CD8-positive, alpha-beta memory T cell (primary cell): ENCODE measurements at regions not wholly inside any gene's neighbourhood (a gene's known extent, or its start where the extent isn't known, plus 50 kb on each side); places are given as distances from the start of the nearest gene placed in this dataset.

ENCODE experiments used
- CTCF ChIA-PET: fragments of 350-600 bp; sonication (Branson Sonifier 250); formaldehyde crosslinking; loops from one replicate; lab custom pipeline; 2021; ENCODE audit warnings: antibody characterized with exemption; lab: Charles Lee
- POLR2A ChIA-PET: fragments of 350-600 bp; sonication (Branson Sonifier 250); formaldehyde crosslinking; loops from one replicate; lab custom pipeline; 2021; ENCODE audit warnings: antibody characterized with exemption; lab: Charles Lee
- DNase-seq, 5 donors: peaks; one replicate each; pipeline versions ENCODE4 v3.0.0 to v3.0.0-alpha.2; 2020 to 2022; ENCODE audit warnings: mixed read lengths in 1 of 5
- H3K27ac ChIP-seq: one replicate; pipeline ENCODE4 v1.7.0; 2013; ENCODE audit warnings: low read depth, mild to moderate bottlenecking, low read length, moderate library complexity
- H3K27me3 ChIP-seq: 2 replicates; pipeline ENCODE4 v1.7.0; 2013; ENCODE audit warnings: low read length, mild to moderate bottlenecking; ENCODE audit not compliant: insufficient read depth, poor library complexity, severe bottlenecking
- H3K36me3 ChIP-seq: 2 replicates; pipeline ENCODE4 v1.7.0; 2013; ENCODE audit warnings: mild to moderate bottlenecking, low read length, moderate library complexity; ENCODE audit not compliant: insufficient read depth
- H3K4me1 ChIP-seq: 2 replicates; pipeline ENCODE4 v1.7.0; 2013; ENCODE audit warnings: mild to moderate bottlenecking, low read length, moderate library complexity; ENCODE audit not compliant: insufficient read depth
- H3K4me3 ChIP-seq: 2 replicates; pipeline ENCODE4 v1.7.0; 2013; ENCODE audit warnings: mild to moderate bottlenecking, low read length
- H3K9me3 ChIP-seq: 2 replicates; pipeline ENCODE4 v1.7.0; 2013; ENCODE audit warnings: mild to moderate bottlenecking, low read length
- H3K27ac Mint-ChIP-seq, 8 donors: one replicate each; pipeline ENCODE4 v1.8.0; 2020 to 2021; ENCODE audit warnings: mixed read lengths in 8 of 8, mild to moderate bottlenecking in 6 of 8, inconsistent platforms in 3 of 8, moderate library complexity in 3 of 8
- H3K27me3 Mint-ChIP-seq, 2 donors: one replicate each; pipeline ENCODE4 v1.8.0; 2020 to 2021; ENCODE audit warnings: mixed read lengths in 2 of 2, mild to moderate bottlenecking in 1 of 2, moderate library complexity in 1 of 2
- H3K36me3 Mint-ChIP-seq, 3 donors: one replicate each; pipeline ENCODE4 v1.8.0; 2020 to 2021; ENCODE audit warnings: mixed read lengths in 3 of 3, inconsistent platforms in 1 of 3, mild to moderate bottlenecking in 1 of 3
- H3K4me1 Mint-ChIP-seq, 3 donors: one replicate each; pipeline ENCODE4 v1.8.0; 2020 to 2021; ENCODE audit warnings: mixed read lengths in 3 of 3, inconsistent platforms in 1 of 3, mild to moderate bottlenecking in 1 of 3
- H3K4me3 Mint-ChIP-seq, 7 donors: one replicate each; pipeline ENCODE4 v1.8.0; 2020 to 2021; ENCODE audit warnings: mixed read lengths in 7 of 7, mild to moderate bottlenecking in 6 of 7, moderate library complexity in 4 of 7, inconsistent platforms in 2 of 7
- H3K9me3 Mint-ChIP-seq, 5 donors: one replicate each; pipeline ENCODE4 v1.8.0; 2020 to 2022; ENCODE audit warnings: mixed read lengths in 5 of 5, mild to moderate bottlenecking in 3 of 5, moderate library complexity in 2 of 5, inconsistent platforms in 1 of 5

GRCh38 chr5:21085791-21086190 is 1097.8 kb upstream of the CDH18 start:
- peaks cover 3 to 36% (median 14%) of the 10 kb centered on the region in 5 donors for H3K9me3 Mint-ChIP-seq
- CTCF ChIA-PET = no interaction called here
- H3K27ac Mint-ChIP-seq = no peak overlapping the region
- H3K4me3 Mint-ChIP-seq = no peak overlapping the region
- POLR2A ChIA-PET = no interaction called here
- Histone ChIP-seq H3K4me3 (no peak overlapping the region), H3K9me3 (no peaks in the 10 kb centered on the region), H3K27me3 (no peaks in the 10 kb centered on the region), H3K36me3 (no peaks in the 10 kb centered on the region), H3K27ac (no peak overlapping the region), H3K4me1 (no peaks in the 10 kb centered on the region)
- DNase-seq = no peak
- H3K4me1 Mint-ChIP-seq = no peaks in the 10 kb centered on the region
- H3K36me3 Mint-ChIP-seq = no peaks in the 10 kb centered on the region
- no peaks in the 10 kb centered on the region for H3K27me3 Mint-ChIP-seq

- Mint-ChIP-seq H3K4me1 (no peaks in the 10 kb centered on the region), H3K9me3 (peaks cover 0 to 29% (median 17%) of the 10 kb centered on the region in 5 donors), H3K4me3 (no peak overlapping the region), H3K27ac (peak overlapping the region in 1 of 8 donors; percentile 41), H3K27me3 (no peaks in the 10 kb centered on the region), H3K36me3 (no peaks in the 10 kb centered on the region)
- no peaks in the 10 kb centered on the region for H3K27me3 ChIP-seq
- POLR2A ChIA-PET = no interaction called here
- H3K9me3 ChIP-seq = no peaks in the 10 kb centered on the region
- H3K4me1 ChIP-seq = no peaks in the 10 kb centered on the region
- CTCF ChIA-PET = no interaction called here
- no peak for DNase-seq
- no peaks in the 10 kb centered on the region for H3K36me3 ChIP-seq
- H3K27ac ChIP-seq = no peak overlapping the region
- no peak overlapping the region for H3K4me3 ChIP-seq
These were observed 1084.0 kb upstream of the CDH18 start for GRCh38 chr5:21071986-21072385.

- Histone ChIP-seq H3K36me3 (no peaks in the 10 kb centered on the region), H3K4me3 (no peak overlapping the region), H3K9me3 (no peaks in the 10 kb centered on the region), H3K4me1 (no peaks in the 10 kb centered on the region), H3K27me3 (no peaks in the 10 kb centered on the region), H3K27ac (no peak overlapping the region)
- ChIA-PET CTCF (no interaction called here), POLR2A (no interaction called here)
- DNase-seq = no peak
- Mint-ChIP-seq H3K27me3 (no peaks in the 10 kb centered on the region), H3K36me3 (no peaks in the 10 kb centered on the region), H3K27ac (no peak overlapping the region), H3K4me1 (no peaks in the 10 kb centered on the region), H3K9me3 (peaks cover 0 to 29% (median 17%) of the 10 kb centered on the region in 5 donors), H3K4me3 (no peak overlapping the region)
These were observed 1083.4 kb upstream of the CDH18 start for GRCh38 chr5:21071421-21071820.

GRCh38 chr5:21070858-21071257 is 1082.9 kb upstream of the CDH18 start:
- no peaks in the 10 kb centered on the region for H3K4me1 ChIP-seq
- no peaks in the 10 kb centered on the region for H3K4me1 Mint-ChIP-seq
- no peak for DNase-seq
- H3K27me3 ChIP-seq = no peaks in the 10 kb centered on the region
- no peaks in the 10 kb centered on the region for H3K27me3 Mint-ChIP-seq
- H3K4me3 Mint-ChIP-seq = no peak overlapping the region
- CTCF ChIA-PET = no interaction called here
- peaks cover 0 to 31% (median 17%) of the 10 kb centered on the region in 5 donors for H3K9me3 Mint-ChIP-seq
- H3K27ac Mint-ChIP-seq = no peak overlapping the region
- H3K36me3 Mint-ChIP-seq = no peaks in the 10 kb centered on the region
- H3K9me3 ChIP-seq = no peaks in the 10 kb centered on the region
- H3K4me3 ChIP-seq = no peak overlapping the region
- no peaks in the 10 kb centered on the region for H3K36me3 ChIP-seq
- POLR2A ChIA-PET = no interaction called here
- H3K27ac ChIP-seq = no peak overlapping the region

- H3K27ac ChIP-seq = no peak overlapping the region
- POLR2A ChIA-PET = no interaction called here
- H3K36me3 Mint-ChIP-seq = no peaks in the 10 kb centered on the region
- H3K9me3 ChIP-seq = no peaks in the 10 kb centered on the region
- no peak overlapping the region for H3K27ac Mint-ChIP-seq
- H3K9me3 Mint-ChIP-seq = peaks cover 4 to 20% (median 14%) of the 10 kb centered on the region in 5 donors
- CTCF ChIA-PET = no interaction called here
- H3K4me3 Mint-ChIP-seq = no peak overlapping the region
- no peaks in the 10 kb centered on the region for H3K36me3 ChIP-seq
- no peak overlapping the region for H3K4me3 ChIP-seq
- H3K4me1 Mint-ChIP-seq = no peaks in the 10 kb centered on the region
- no peak for DNase-seq
- no peaks in the 10 kb centered on the region for H3K4me1 ChIP-seq
- no peaks in the 10 kb centered on the region for H3K27me3 Mint-ChIP-seq
- no peaks in the 10 kb centered on the region for H3K27me3 ChIP-seq
These were observed 1079.7 kb upstream of the CDH18 start for GRCh38 chr5:21067724-21068123.

- H3K36me3 Mint-ChIP-seq = no peaks in the 10 kb centered on the region
- CTCF ChIA-PET = no interaction called here
- POLR2A ChIA-PET = no interaction called here
These were observed 1075.1 kb upstream of the CDH18 start for GRCh38 chr5:21063146-21063545.

GRCh38 chr5:21058289-21058688 is 1070.3 kb upstream of the CDH18 start:
- ChIA-PET CTCF (no interaction called here), POLR2A (no interaction called here)
- no peak overlapping the region for H3K4me3 ChIP-seq
- Mint-ChIP-seq H3K4me1 (no peaks in the 10 kb centered on the region), H3K27ac (no peak overlapping the region), H3K36me3 (no peaks in the 10 kb centered on the region), H3K27me3 (no peaks in the 10 kb centered on the region), H3K9me3 (peaks cover 11 to 38% (median 19%) of the 10 kb centered on the region in 5 donors), H3K4me3 (no peak overlapping the region)
- no peaks in the 10 kb centered on the region for H3K36me3 ChIP-seq
- no peaks in the 10 kb centered on the region for H3K4me1 ChIP-seq
- no peaks in the 10 kb centered on the region for H3K9me3 ChIP-seq
- no peak for DNase-seq
- no peaks in the 10 kb centered on the region for H3K27me3 ChIP-seq
- no peak overlapping the region for H3K27ac ChIP-seq

More at GRCh38 chr5:21063146-21063545, 1075.1 kb upstream of the CDH18 start:
- H3K9me3 ChIP-seq = no peaks in the 10 kb centered on the region
- Mint-ChIP-seq H3K9me3 (peaks cover 10 to 34% (median 21%) of the 10 kb centered on the region in 5 donors), H3K27ac (no peak overlapping the region), H3K4me3 (no peak overlapping the region), H3K27me3 (no peaks in the 10 kb centered on the region), H3K4me1 (no peaks in the 10 kb centered on the region)
- no peaks in the 10 kb centered on the region for H3K4me1 ChIP-seq
- no peaks in the 10 kb centered on the region for H3K27me3 ChIP-seq
- no peak overlapping the region for H3K4me3 ChIP-seq
- no peaks in the 10 kb centered on the region for H3K36me3 ChIP-seq
- H3K27ac ChIP-seq = no peak overlapping the region
- DNase-seq = no peak

GRCh38 chr5:21051945-21052344 is 1063.9 kb upstream of the CDH18 start:
- CTCF ChIA-PET = no interaction called here

GRCh38 chr5:21049901-21050300 is 1061.9 kb upstream of the CDH18 start:
- H3K9me3 Mint-ChIP-seq = peaks cover 0 to 28% (median 14%) of the 10 kb centered on the region in 5 donors
- no peaks in the 10 kb centered on the region for H3K27me3 Mint-ChIP-seq
- Histone ChIP-seq H3K4me3 (no peak overlapping the region), H3K4me1 (no peaks in the 10 kb centered on the region), H3K27me3 (no peaks in the 10 kb centered on the region), H3K27ac (no peak overlapping the region), H3K36me3 (no peaks in the 10 kb centered on the region), H3K9me3 (no peaks in the 10 kb centered on the region)
- DNase-seq = no peak
- no peaks in the 10 kb centered on the region for H3K36me3 Mint-ChIP-seq
- H3K27ac Mint-ChIP-seq = no peak overlapping the region
- no peak overlapping the region for H3K4me3 Mint-ChIP-seq
- ChIA-PET POLR2A (no interaction called here), CTCF (no interaction called here)
- H3K4me1 Mint-ChIP-seq = no peaks in the 10 kb centered on the region

More at GRCh38 chr5:21051945-21052344, 1063.9 kb upstream of the CDH18 start:
- no peak overlapping the region for H3K27ac ChIP-seq
- Mint-ChIP-seq H3K4me3 (no peak overlapping the region), H3K36me3 (no peaks in the 10 kb centered on the region), H3K9me3 (peaks cover 0 to 30% (median 14%) of the 10 kb centered on the region in 5 donors), H3K27ac (no peak overlapping the region), H3K27me3 (no peaks in the 10 kb centered on the region), H3K4me1 (no peaks in the 10 kb centered on the region)
- no peak overlapping the region for H3K4me3 ChIP-seq
- no peak for DNase-seq
- H3K27me3 ChIP-seq = no peaks in the 10 kb centered on the region
- no peaks in the 10 kb centered on the region for H3K36me3 ChIP-seq
- H3K9me3 ChIP-seq = no peaks in the 10 kb centered on the region
- no peaks in the 10 kb centered on the region for H3K4me1 ChIP-seq
- POLR2A ChIA-PET = no interaction called here
